ENCODE measurements at regions not wholly inside any gene's neighbourhood (a gene's known extent, or its start where the extent isn't known, plus 50 kb on each side); places are given as distances from the start of the nearest gene placed in this dataset.

GRCh38 chr12:61853945-61854344, 406.3 kb upstream of the USP15 start:
- no peak for DNase-seq (ENCODE audit: unreplicated experiment)
- Mint-ChIP-seq H3K36me3 (ENCODE audit: insufficient read depth, unreplicated experiment) (no peaks in the 10 kb centered on the region), H3K4me3 (ENCODE audit: unreplicated experiment) (no peak overlapping the region), H3K27ac (ENCODE audit: low read depth, unreplicated experiment) (no peak overlapping the region), H3K9me3 (ENCODE audit: unreplicated experiment) (peaks cover 23% of the 10 kb centered on the region), H3K27me3 (ENCODE audit: insufficient read depth, unreplicated experiment) (no peaks in the 10 kb centered on the region), H3K4me1 (ENCODE audit: insufficient read depth, unreplicated experiment) (no peaks in the 10 kb centered on the region)
- POLR2A ChIA-PET: interaction anchor here (0.6 to 0.7 kb wide), 2 partner anchors 110 to 408 kb away, joined by 3 read pairs; no protein-coding TSS in a partner anchor
- intact Hi-C loops (cut with micrococcal nuclease): no loop called here
- CTCF ChIA-PET: interaction anchor here (0.8 kb wide), 1 partner anchor 105 kb away, joined by 3 read pairs; no protein-coding TSS in a partner anchor
- TF ChIP-seq, protein P1, sequence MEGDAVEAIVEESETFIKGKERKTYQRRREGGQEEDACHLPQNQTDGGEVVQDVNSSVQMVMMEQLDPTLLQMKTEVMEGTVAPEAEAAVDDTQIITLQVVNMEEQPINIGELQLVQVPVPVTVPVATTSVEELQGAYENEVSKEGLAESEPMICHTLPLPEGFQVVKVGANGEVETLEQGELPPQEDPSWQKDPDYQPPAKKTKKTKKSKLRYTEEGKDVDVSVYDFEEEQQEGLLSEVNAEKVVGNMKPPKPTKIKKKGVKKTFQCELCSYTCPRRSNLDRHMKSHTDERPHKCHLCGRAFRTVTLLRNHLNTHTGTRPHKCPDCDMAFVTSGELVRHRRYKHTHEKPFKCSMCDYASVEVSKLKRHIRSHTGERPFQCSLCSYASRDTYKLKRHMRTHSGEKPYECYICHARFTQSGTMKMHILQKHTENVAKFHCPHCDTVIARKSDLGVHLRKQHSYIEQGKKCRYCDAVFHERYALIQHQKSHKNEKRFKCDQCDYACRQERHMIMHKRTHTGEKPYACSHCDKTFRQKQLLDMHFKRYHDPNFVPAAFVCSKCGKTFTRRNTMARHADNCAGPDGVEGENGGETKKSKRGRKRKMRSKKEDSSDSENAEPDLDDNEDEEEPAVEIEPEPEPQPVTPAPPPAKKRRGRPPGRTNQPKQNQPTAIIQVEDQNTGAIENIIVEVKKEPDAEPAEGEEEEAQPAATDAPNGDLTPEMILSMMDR (IDR thresholded peaks at IDR 0.05; ENCODE audit: unreplicated experiment): no peak
- BruUV-seq (replicated peaks): no TSS peak

DNA sequence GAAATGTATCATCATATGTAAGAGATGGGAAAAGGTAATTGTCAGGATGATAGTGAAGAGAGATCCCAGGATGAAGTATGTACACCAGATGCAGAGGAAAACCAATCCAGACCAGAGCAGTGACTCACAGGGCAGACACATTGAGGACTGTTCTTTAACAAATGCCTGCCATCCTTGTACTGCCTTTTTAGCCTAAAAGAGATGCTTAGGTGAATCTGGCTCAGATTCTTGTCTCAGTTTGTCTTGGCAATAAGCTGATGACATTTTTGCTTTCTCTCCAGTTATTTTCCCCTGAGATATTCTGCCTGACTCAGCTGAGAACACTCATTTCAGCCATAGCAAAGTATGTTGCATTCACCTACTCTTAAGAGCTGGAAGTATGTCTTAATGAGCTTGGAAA, 405.3 kb upstream of the USP15 start:
- BruUV-seq (replicated peaks): no TSS peak
- Mint-ChIP-seq H3K27ac (ENCODE audit: low read depth, unreplicated experiment) (no peak overlapping the region), H3K4me1 (ENCODE audit: insufficient read depth, unreplicated experiment) (no peaks in the 10 kb centered on the region), H3K27me3 (ENCODE audit: insufficient read depth, unreplicated experiment) (no peaks in the 10 kb centered on the region), H3K36me3 (ENCODE audit: insufficient read depth, unreplicated experiment) (no peaks in the 10 kb centered on the region), H3K9me3 (ENCODE audit: unreplicated experiment) (peaks cover 23% of the 10 kb centered on the region), H3K4me3 (ENCODE audit: unreplicated experiment) (no peak overlapping the region)
- DNase-seq (ENCODE audit: unreplicated experiment): no peak
- TF ChIP-seq, protein P1 (IDR thresholded peaks at IDR 0.05; ENCODE audit: unreplicated experiment): no peak
- ChIA-PET CTCF (interaction anchor here (0.8 kb wide), 1 partner anchor 349 kb away, joined by 5 read pairs; no protein-coding TSS in a partner anchor), POLR2A (interaction anchor here (0.6 kb wide), 1 partner anchor 178 kb away, joined by 3 read pairs; no protein-coding TSS in a partner anchor)
- intact Hi-C loops (cut with micrococcal nuclease): no loop called here

GRCh38 chr12:61857968-61858367, 402.2 kb upstream of the USP15 start:
- intact Hi-C loops (cut with micrococcal nuclease): no loop called here
- POLR2A ChIA-PET: no interaction called here
- Mint-ChIP-seq H3K9me3 (ENCODE audit: unreplicated experiment) (peaks cover 16% of the 10 kb centered on the region), H3K4me1 (ENCODE audit: insufficient read depth, unreplicated experiment) (peaks cover 7% of the 10 kb centered on the region), H3K27ac (ENCODE audit: low read depth, unreplicated experiment) (no peak overlapping the region), H3K4me3 (ENCODE audit: unreplicated experiment) (no peak overlapping the region), H3K27me3 (ENCODE audit: insufficient read depth, unreplicated experiment) (no peaks in the 10 kb centered on the region), H3K36me3 (ENCODE audit: insufficient read depth, unreplicated experiment) (no peaks in the 10 kb centered on the region)
- no peak for DNase-seq (ENCODE audit: unreplicated experiment)
- CTCF ChIA-PET: interaction anchor here (0.6 to 0.7 kb wide), 2 partner anchors 882 to 917 kb away, joined by 3 to 5 read pairs; no protein-coding TSS in a partner anchor
- BruUV-seq (replicated peaks): no TSS peak
- TF ChIP-seq, protein P1 (IDR thresholded peaks at IDR 0.05; ENCODE audit: unreplicated experiment): no peak

DNA sequence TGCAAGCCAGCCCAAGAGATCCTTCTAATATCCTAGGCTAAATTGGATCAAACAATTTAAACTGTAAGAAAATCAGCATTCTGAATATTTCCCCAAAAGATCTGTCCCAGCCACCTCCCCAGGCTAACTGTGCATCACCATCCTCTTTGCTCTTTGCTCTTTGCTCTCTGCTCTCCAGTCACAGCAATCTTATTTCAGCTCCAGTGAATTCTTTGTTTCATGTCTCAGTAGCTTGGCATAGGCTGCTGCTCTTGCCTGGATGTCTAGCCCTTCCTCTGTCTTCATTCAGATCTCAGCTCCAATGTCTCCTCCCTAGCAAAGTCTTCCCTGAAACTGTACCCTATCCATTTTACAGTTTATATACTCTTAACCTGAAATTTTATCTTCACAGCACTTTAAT, 399.8 kb upstream of the USP15 start:
- Mint-ChIP-seq H3K4me3 (ENCODE audit: unreplicated experiment) (no peak overlapping the region), H3K27me3 (ENCODE audit: insufficient read depth, unreplicated experiment) (no peaks in the 10 kb centered on the region), H3K9me3 (ENCODE audit: unreplicated experiment) (no peaks in the 10 kb centered on the region), H3K27ac (ENCODE audit: low read depth, unreplicated experiment) (peak overlapping the region; percentile 1), H3K36me3 (ENCODE audit: insufficient read depth, unreplicated experiment) (no peaks in the 10 kb centered on the region), H3K4me1 (ENCODE audit: insufficient read depth, unreplicated experiment) (peaks cover 7% of the 10 kb centered on the region)
- DNase-seq (ENCODE audit: unreplicated experiment): peak; percentile 5
- CTCF ChIA-PET: interaction anchor here (0.5 kb wide), 1 partner anchor 100 kb away, joined by 3 read pairs; no protein-coding TSS in a partner anchor
- POLR2A ChIA-PET: no interaction called here
- TF ChIP-seq, protein P1 (IDR thresholded peaks at IDR 0.05; ENCODE audit: unreplicated experiment): no peak
- BruUV-seq (replicated peaks): no TSS peak
- intact Hi-C loops (cut with micrococcal nuclease): no loop called here

All from MCF 10A (cell line).